HCT116 (cell line): ENCODE measurements at regions not wholly inside any gene's neighbourhood (a gene's known extent, or its start where the extent isn't known, plus 50 kb on each side); places are given as distances from the start of the nearest gene placed in this dataset.

Experiments used
- ATAC-seq: fragments of 200-7000 bp; cut with Tn5 transposase; 2 replicates; pipeline ENCODE4 v1.9.1; 2020; ENCODE audit warnings: mild to moderate bottlenecking, moderate library complexity
- BruUV-seq: library from RNA; stranded (reverse); fragments of 400-500 nt; replicated peaks from 2 replicates; lab custom pipeline; 2021; lab: Mats Ljungman, UMichigan
- CTCF ChIA-PET: fragments of 300-600 bp; sonication (Branson Sonifier 250); formaldehyde crosslinking; loops from one replicate; lab custom pipeline; 2021; ENCODE audit warnings: antibody characterized with exemption; lab: Charles Lee
- POLR2A ChIA-PET: fragments of 300-600, 350-600 bp; sonication (Branson Sonifier 250); formaldehyde crosslinking; loops from one replicate; lab custom pipeline; 2021; ENCODE audit warnings: antibody characterized with exemption; lab: Charles Lee
- RAD21 ChIA-PET, 2 experiments: fragments of 300-600 bp; sonication (Branson Sonifier 250); formaldehyde crosslinking; loops; one replicate each; lab custom pipeline; 2023; ENCODE audit warnings: low total read pairs in 2 of 2; ENCODE audit not compliant: uncharacterized antibody in 2 of 2, unreplicated experiment in 2 of 2, low non-redundant PET in 1 of 2; lab: Charles Lee
- DNase-seq: peaks from one replicate; pipeline ENCODE4 v3.0.0-alpha.2; 2010; ENCODE audit warnings: low read depth, low spot score
- H2AFZ ChIP-seq: fragments of 200-600 bp; shearing (Covaris generic), sonication (generic); 2 replicates; pipeline ENCODE4 v1.6.1; 2017; ENCODE audit warnings: low read depth, mixed run types, mixed read lengths, antibody characterized with exemption, low read length; ENCODE audit not compliant: poor library complexity, severe bottlenecking
- H3K27ac ChIP-seq: 2 replicates; pipeline ENCODE4 v1.5.1; 2012; ENCODE audit warnings: low read depth, low read length
- H3K27me3 ChIP-seq: fragments of 200-600 bp; sonication (generic); 2 replicates; pipeline ENCODE4 v1.6.1; 2016; ENCODE audit warnings: mixed run types, low read length, mixed read lengths; ENCODE audit not compliant: insufficient read depth
- H3K36me3 ChIP-seq, 2 experiments: fragments of 200-500 bp in 1 of 2; fragments of 200-600 bp in 1 of 2; sonication (Bioruptor generic) in 1 of 2; sonication (generic) in 1 of 2; 2 replicates each; pipeline versions ENCODE4 v1.5.1 to v1.6.1; 2014 to 2016; ENCODE audit warnings: low read length in 2 of 2, inconsistent platforms in 1 of 2, mixed read lengths in 1 of 2, mixed run types in 1 of 2; ENCODE audit not compliant: insufficient read depth in 2 of 2, control insufficient read depth in 1 of 2
- H3K4me1 ChIP-seq, 2 experiments: fragments of 200-600 bp in 1 of 2; sonication (generic) in 1 of 2; 2 replicates each; pipeline versions ENCODE4 v1.5.1 to v1.6.1; 2012 to 2017; ENCODE audit warnings: low read length in 2 of 2, inconsistent platforms in 1 of 2, mild to moderate bottlenecking in 1 of 2, mixed read lengths in 1 of 2, mixed run types in 1 of 2, moderate library complexity in 1 of 2; ENCODE audit not compliant: insufficient read depth in 2 of 2, control insufficient read depth in 1 of 2
- H3K4me2 ChIP-seq: fragments of 200-600 bp; sonication (generic); 2 replicates; pipeline ENCODE4 v1.6.1; 2017; ENCODE audit warnings: mixed run types, low read length, mixed read lengths
- H3K4me3 ChIP-seq, 2 experiments: fragments of 200-600 bp in 1 of 2; sonication (generic) in 1 of 2; replicated peaks in 1 of 2; 2 replicates each; pipeline ENCODE4 v1.5.1; 2011 to 2016; ENCODE audit warnings: low read length in 2 of 2, control low read depth in 1 of 2, low read depth in 1 of 2, mild to moderate bottlenecking in 1 of 2, mixed read lengths in 1 of 2, mixed run types in 1 of 2
- H3K79me2 ChIP-seq: fragments of 200-600 bp; sonication (generic); 2 replicates; pipeline ENCODE4 v1.6.1; 2017; ENCODE audit warnings: mild to moderate bottlenecking, mixed run types, low read length, moderate library complexity, mixed read lengths; ENCODE audit not compliant: insufficient read depth
- H3K9ac ChIP-seq: fragments of 200-600 bp; sonication (generic); 2 replicates; pipeline ENCODE4 v1.6.1; 2016; ENCODE audit warnings: low read length, mixed read lengths
- H3K9me2 ChIP-seq: fragments of 200-600 bp; sonication (generic), shearing (Covaris generic); 2 replicates; pipeline ENCODE4 v1.6.1; 2017; ENCODE audit warnings: mixed run types, mild to moderate bottlenecking, moderate library complexity; ENCODE audit not compliant: insufficient read depth
- H3K9me3 ChIP-seq, 2 experiments: fragments of 200-500 bp in 1 of 2; fragments of 200-600 bp in 1 of 2; sonication (Bioruptor generic) in 1 of 2; sonication (generic) in 1 of 2; 2 replicates each; pipeline ENCODE4 v1.6.1; 2014 to 2017; ENCODE audit warnings: low read length in 2 of 2, mixed read lengths in 2 of 2, inconsistent platforms in 1 of 2, low read depth in 1 of 2, mild to moderate bottlenecking in 1 of 2, mixed run types in 1 of 2, moderate library complexity in 1 of 2; ENCODE audit not compliant: control insufficient read depth in 1 of 2, insufficient read depth in 1 of 2
- H4K20me1 ChIP-seq: fragments of 200-600 bp; sonication (generic), shearing (Covaris generic); 2 replicates; pipeline ENCODE4 v1.6.1; 2017; ENCODE audit warnings: mixed run types, mild to moderate bottlenecking, moderate library complexity; ENCODE audit not compliant: insufficient read depth
- ATF3 ChIP-seq: IDR thresholded peaks from 2 replicates; pipeline ENCODE4 v1.6.1; 2012
- CBX3 ChIP-seq: IDR thresholded peaks from 2 replicates; pipeline ENCODE4 v1.6.1; 2012; ENCODE audit warnings: low read depth
- CEBPB ChIP-seq: IDR thresholded peaks from 2 replicates; pipeline ENCODE4 v1.6.1; 2012; ENCODE audit warnings: low read depth
- CTCF ChIP-seq, 3 experiments: fragments of 200-600 bp in 1 of 3; sonication (generic) in 1 of 3; IDR thresholded peaks in 2 of 3; conservative IDR thresholded peaks in 1 of 3; 2 replicates each; pipeline ENCODE4 v1.5.1; 2012 to 2017; ENCODE audit warnings: low read depth in 2 of 3, low read length in 2 of 3, antibody characterized with exemption in 1 of 3, borderline replicate concordance in 1 of 3, control low read depth in 1 of 3, mild to moderate bottlenecking in 1 of 3, mixed read lengths in 1 of 3, mixed run types in 1 of 3, moderate library complexity in 1 of 3; ENCODE audit not compliant: insufficient read depth in 1 of 3
- EGR1 ChIP-seq: IDR thresholded peaks from 2 replicates; pipeline ENCODE4 v1.6.1; 2012; ENCODE audit warnings: low read depth
- ELF1 ChIP-seq: IDR thresholded peaks from 2 replicates; pipeline ENCODE4 v1.6.1; 2012; ENCODE audit warnings: low read depth, borderline replicate concordance
- EZH2 ChIP-seq: fragments of 200-600 bp; sonication (generic); IDR thresholded peaks from 2 replicates; pipeline ENCODE4 v1.6.1; 2017; ENCODE audit warnings: antibody characterized with exemption, mixed run types
- JUND ChIP-seq: IDR thresholded peaks from 2 replicates; pipeline ENCODE4 v1.6.1; 2012
- MAX ChIP-seq: IDR thresholded peaks from 2 replicates; pipeline ENCODE4 v1.6.1; 2012
- POLR2A ChIP-seq: IDR thresholded peaks from 2 replicates; pipeline ENCODE4 v1.7.0; 2011; ENCODE audit warnings: borderline replicate concordance; ENCODE audit not compliant: insufficient read depth, insufficient read length; ENCODE audit errors: extremely low read depth
- SP1 ChIP-seq: IDR thresholded peaks from 2 replicates; pipeline ENCODE4 v1.6.1; 2012; ENCODE audit warnings: low read depth
- SRF ChIP-seq: IDR thresholded peaks from 2 replicates; pipeline ENCODE4 v1.6.1; 2012; ENCODE audit warnings: low read depth
- TCF7L2 ChIP-seq: IDR thresholded peaks from 2 replicates; pipeline ENCODE4 v1.7.0; 2011; ENCODE audit warnings: borderline replicate concordance, inconsistent platforms; ENCODE audit not compliant: insufficient read depth, insufficient read length; ENCODE audit errors: extremely low read depth
- ZBTB33 ChIP-seq: IDR thresholded peaks from 2 replicates; pipeline ENCODE4 v1.6.1; 2011; ENCODE audit warnings: mild to moderate bottlenecking, low read length, moderate library complexity; ENCODE audit not compliant: insufficient replicate concordance; ENCODE audit errors: extremely low read depth
- ZFX ChIP-seq: fragments of 450-650 bp; IDR thresholded peaks from 2 replicates; pipeline ENCODE4 v1.6.1; 2017
- ZNF274 ChIP-seq: fragments of 200-500 bp; sonication (Bioruptor generic); IDR thresholded peaks from 2 replicates; pipeline ENCODE4 v1.6.1; 2014; ENCODE audit warnings: mild to moderate bottlenecking, low read depth, low read length, inconsistent platforms
- intact Hi-C: fragments of 100-400 bp; cut with micrococcal nuclease; formaldehyde crosslinking; loops from 2 replicates; pipeline ENCODE4 v1.10.0; 2022

- CTCF ChIA-PET = no interaction called here
- no peak for DNase-seq
- Histone ChIP-seq H2AFZ (no peak overlapping the region), H3K9ac (no peak overlapping the region), H3K4me1 (no peaks in the 10 kb centered on the region), H4K20me1 (no peaks in the 10 kb centered on the region), H3K27me3 (no peaks in the 10 kb centered on the region), H3K4me2 (no peak overlapping the region), H3K79me2 (no peaks in the 10 kb centered on the region), H3K27ac (no peak overlapping the region), H3K9me2 (no peaks in the 10 kb centered on the region), H3K36me3 (no peaks in the 10 kb centered on the region), H3K9me3 (peaks cover 14 to 16% of the 10 kb centered on the region in 2 experiments; a peak in 3 of 4 replicates), H3K4me3 (no peak overlapping the region)
- no TSS peak for BruUV-seq
- RAD21 ChIA-PET = no interaction called here
- TF ChIP-seq CBX3 (no peak), SP1 (no peak), EGR1 (no peak), ZFX (no peak), EZH2 (no peak), JUND (no peak), POLR2A (no peak), TCF7L2 (no peak), SRF (no peak), CTCF (IDR thresholded peaks at IDR 0.05 in 2 of 3, conservative IDR thresholded peaks at IDR 0.05 in 1 of 3; ENCODE audit: borderline replicate concordance in 1 of 3, insufficient read depth in 1 of 3, low read depth in 2 of 3, low read length in 2 of 3) (no peak), ATF3 (no peak), CEBPB (no peak), ZBTB33 (no peak), ELF1 (no peak), MAX (no peak), ZNF274 (no peak)
- no peak for ATAC-seq
- POLR2A ChIA-PET = no interaction called here
- intact Hi-C loops = no loop called here
Observed at GRCh38 chr18:33830213-33830612, 252.2 kb downstream of the ASXL3 start.
